GM21390 (cell line): ENCODE measurements at regions not wholly inside any gene's neighbourhood (a gene's known extent, or its start where the extent isn't known, plus 50 kb on each side); places are given as distances from the start of the nearest gene placed in this dataset.
"Not testable (repeated sequence)": the region's sequence is repeated elsewhere in the genome, so short reads cannot be mapped to it uniquely, and the experiment has no call there.

Experiments
- ATAC-seq: cut with Tn5 transposase; IDR thresholded peaks from one replicate; pipeline ENCODE4 v1.9.1; 2021; ENCODE audit not compliant: unreplicated experiment

DNA sequence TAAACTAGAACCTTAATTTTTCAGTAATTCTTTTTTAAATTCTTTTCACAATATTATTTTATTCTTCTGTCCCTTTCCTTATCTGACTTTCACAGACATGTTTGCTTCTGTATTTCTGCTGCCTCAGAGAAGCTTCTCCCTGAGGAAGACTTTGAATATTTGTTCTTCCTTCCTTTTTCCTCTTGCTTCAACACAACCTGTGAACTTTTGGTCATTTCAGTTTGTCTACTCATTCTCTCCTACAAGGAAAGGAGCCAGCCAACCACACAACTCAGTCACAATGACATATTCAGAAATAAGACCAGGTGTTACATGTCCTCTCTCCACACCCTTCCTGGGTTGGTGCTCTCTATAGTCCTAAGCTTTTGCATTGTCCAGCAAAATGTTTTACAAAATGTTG, 310.4 kb downstream of the TFAP2B start:
- ATAC-seq, result no peak

DNA sequence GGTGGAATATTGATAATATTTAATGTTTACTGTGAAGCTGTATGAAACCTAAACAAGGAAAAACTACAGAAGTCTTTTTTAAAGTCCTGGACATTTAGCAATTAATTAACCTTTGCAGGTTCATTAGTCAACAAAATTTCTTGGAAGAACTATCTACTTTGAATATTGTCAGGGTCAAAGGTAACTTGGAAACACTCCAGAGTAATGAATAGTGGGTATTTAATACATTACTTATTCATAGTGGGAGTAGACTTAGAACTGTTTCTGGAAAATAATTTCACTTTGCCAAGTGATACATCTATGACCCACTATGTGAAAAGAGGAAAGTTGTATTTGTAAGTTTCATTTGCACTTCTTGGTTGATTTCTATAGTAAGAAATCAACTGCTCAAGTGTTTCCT, 319.1 kb downstream of the TFAP2B start:
- no peak for ATAC-seq

DNA sequence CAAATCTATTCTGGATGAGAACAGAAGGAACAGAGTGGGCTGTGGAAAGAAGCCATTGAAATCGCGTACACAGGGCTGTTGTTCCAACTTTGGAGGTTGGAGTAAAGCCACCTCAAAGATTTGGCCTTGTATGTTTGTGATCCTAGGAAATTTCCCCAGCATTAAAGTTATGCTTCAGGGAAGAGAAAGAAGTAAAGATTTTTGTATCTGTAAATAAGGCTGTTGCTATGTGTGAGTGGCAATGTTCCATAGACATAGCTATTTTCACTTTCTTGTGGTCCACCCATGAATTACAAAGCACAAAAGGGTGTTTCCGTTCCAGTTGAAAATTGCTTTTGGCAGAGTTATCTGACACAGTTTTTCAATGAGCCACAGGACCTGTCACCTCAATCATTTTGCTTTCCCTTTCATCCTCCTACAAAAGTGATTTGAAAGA, 321.3 kb downstream of the TFAP2B start:
- no peak for ATAC-seq

DNA sequence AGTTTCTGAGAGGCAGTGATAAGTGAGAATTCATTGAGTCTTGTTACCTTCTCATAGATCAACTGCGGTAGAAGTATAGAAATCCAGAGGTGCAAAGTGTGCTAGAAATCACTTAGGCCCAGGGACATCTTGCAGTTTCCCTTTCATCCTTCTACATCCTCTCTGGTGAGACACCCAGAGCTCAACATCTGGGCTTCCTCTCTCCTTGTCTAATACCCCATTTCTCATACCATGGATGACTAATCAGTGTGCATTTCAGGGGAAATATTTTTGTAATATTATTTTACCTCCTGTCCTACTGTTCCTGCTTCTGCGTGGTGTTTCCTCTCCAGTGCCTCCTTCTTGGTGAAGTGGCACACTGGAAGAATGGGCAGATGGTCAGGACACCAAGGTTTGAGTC, 322.4 kb downstream of the TFAP2B start:
- no peak for ATAC-seq

DNA sequence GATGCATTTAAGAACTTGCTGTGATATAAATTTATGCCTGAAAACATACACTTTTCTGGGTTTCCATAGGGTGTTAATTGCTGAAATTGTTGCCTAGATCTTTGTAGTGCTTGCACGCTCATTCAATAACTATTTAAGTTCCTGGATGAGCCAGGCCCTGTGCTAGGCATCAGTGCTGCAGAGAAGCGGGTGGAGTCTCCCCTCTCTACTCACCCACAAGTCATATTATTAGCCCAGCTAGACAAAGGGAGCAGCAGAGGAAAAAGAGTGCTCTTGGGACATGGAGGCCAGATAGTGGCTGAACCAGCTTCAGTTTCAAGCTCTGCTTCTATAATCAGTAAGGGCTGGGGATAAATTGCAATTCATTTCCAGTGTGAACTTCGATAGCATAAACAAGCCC, 329.1 kb downstream of the TFAP2B start:
- no peak for ATAC-seq

DNA sequence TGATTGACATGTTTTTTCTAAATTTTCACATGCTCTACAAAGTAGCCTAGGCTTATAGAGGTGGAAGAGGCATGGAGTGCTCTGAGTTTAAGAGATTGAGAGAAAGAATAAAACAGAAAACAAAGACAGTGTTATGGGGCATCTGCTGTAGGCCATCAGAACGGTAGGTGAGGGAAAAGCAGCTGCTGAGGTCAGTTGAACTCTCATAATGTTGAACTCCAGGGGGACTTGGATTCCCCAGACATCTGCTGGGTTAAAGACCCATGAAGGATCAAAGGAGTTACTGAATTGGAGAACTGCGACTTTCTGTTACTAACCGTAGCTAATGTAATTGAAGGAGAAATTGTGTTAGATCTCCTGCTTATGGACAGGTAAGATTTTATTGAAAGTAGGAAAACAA, 333.9 kb downstream of the TFAP2B start:
- ATAC-seq, result no peak

DNA sequence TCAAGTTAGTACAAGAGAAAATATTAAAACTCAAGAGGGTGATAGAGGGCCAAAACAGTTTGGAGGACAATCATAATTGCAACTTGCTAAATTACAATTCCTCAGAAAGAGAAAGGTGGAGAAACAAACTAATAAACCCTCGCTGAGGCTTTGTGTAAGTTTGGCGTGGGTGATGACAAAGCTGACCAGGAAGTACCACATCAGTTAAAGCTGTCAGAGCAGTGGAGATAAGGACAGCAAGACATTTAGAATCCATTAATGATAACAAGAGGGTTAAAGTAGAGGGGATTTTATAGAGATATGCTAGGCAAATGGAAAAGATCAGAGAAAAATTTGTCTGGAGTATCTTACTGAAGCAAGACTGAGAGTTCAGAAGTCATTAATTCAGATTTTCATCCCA, 334.4 kb downstream of the TFAP2B start:
- ATAC-seq, result no peak

DNA sequence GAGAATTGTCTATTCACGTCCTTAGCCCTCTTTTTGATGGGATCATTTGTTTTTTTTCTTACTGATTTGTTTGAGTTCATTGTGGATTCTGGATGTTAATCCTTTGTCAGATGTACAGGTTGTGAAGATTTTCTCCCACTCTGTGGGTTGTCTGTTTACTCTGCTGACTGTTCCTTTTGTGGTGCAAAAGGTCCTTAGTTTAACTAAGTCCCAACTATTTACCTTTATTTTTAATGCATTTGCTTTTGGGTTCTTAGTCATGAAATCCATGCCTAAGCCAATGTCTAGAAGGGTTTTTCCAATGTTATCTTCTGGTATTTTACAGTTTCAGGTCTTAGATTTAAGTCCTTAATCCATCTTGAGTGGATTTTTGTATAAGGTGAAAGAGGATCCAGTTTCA, 336.3 kb downstream of the TFAP2B start:
- not testable (repeated sequence) for ATAC-seq

DNA sequence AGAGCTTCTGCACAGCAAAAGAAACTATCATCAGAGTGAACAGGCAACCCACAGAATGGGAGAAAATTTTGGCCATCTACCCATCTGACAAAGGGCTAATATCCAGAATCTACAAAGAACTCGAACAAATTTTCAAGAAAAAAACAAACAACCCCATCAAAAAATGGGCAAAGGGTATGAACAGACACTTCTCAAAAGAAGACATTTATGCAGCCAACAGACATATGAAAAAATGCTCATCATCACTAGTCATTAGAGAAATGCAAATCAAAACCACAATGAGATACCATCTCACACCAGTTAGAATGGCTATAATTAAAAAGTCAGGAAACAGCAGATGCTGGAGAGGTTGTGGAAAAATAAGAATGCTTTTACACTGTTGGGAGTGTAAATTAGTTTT, 340.6 kb downstream of the TFAP2B start:
- not testable (repeated sequence) for ATAC-seq

DNA sequence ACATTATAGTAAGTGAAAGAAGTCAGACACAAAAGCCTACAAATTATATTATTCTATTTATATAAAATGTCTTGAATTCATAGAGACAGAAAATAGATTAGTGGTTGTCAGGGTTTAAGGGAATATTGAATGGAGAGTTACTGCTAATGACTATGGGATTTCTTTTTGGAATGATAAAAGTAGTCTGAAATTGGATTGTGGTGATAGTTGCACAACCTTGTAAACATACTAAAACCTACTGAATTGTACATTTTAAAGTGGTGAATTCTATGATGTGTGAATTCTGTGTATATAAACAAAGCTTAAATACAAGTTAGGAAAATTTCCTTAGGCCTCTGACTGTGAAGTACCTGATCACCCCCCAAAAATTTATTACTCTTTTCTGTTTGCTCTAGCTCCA, 343.1 kb downstream of the TFAP2B start:
- ATAC-seq, result no peak

DNA sequence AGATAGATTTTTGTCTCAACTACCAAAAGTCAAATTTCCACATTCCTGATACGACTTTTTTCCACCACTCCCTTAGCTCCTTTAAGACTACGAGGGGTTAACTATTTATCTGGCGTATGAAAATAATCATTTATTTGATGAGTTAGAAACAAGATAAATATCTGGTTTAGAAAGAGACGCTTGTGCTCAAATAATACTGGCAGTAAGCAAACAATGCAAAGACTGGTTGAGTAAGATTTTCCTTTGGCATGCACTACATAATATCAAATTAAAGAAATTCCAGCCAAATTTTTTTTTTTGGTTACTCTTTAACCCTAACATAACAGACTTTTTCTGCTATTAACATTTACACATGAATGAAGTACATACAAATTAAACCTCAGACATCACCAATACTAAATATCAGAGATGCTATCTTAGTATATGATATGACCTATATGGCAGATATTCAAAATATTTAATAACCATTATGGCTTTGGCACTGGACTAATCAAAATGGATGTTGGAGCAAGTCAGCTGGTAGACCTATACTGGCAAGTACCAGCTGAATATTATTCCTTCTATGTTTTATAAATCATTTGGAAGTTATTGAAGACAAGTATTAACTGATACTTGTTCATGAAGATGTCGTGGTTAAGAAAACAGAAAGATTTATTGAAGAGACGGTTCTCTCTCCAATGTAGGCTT, 345.3 kb downstream of the TFAP2B start:
- ATAC-seq, result no peak

DNA sequence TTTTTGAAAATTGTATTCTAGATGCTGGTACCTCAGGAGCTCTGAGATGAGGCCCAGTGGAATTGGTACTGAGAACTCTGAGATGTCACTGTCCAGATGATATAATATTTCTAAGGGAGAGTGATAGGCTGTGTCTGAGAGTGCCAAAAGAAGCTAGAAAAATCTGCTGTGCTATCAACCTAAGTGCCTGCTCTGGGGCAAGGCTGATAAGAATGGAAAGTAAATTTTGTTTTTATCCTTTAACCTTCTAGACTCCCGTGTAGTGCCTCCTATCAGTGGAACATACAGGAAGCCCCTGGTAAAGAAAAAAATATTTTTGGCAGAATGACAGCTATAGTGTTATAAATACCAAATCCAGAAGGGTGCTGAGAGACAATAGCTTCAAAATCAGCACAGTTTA, 348.2 kb downstream of the TFAP2B start:
- ATAC-seq, result no peak

DNA sequence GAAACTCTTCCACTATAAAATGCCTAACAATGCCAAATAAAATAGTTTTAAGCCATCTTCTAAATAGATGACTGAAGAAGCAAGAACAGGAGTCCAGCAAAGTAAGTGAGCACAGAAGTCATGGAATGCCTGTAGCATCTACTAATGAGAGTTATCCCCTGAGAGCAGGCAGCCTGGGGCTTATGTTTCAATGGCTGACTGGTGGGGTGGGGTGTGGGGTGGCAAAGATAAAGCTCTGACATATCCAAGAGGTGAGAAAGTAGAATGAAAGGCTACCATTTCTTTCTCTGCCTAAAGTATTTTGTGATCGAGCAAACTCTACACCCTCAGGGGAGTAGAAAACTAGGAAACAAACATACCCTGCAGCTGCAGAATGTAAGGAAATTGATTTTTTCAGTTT, 348.8 kb downstream of the TFAP2B start:
- ATAC-seq, result no peak

DNA sequence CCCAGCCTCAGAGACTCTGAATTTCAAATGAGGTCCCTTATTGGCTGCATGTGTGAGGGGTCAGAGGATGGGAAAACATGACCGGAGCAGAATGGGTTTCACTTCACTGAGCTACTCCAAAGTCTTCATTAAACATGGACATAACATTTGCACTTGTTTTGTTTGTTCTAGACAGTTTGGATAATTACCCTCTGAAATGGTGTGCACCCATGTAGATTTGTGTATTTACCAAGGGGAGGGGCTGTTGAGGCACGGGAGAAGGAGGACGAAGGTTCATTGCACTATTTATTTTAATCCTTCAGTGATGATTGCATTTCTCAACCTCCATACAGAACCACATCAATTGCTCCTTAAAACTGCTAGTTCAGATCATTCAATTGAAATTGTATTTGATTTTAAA, 364.2 kb downstream of the TFAP2B start:
- ATAC-seq, result no peak

DNA sequence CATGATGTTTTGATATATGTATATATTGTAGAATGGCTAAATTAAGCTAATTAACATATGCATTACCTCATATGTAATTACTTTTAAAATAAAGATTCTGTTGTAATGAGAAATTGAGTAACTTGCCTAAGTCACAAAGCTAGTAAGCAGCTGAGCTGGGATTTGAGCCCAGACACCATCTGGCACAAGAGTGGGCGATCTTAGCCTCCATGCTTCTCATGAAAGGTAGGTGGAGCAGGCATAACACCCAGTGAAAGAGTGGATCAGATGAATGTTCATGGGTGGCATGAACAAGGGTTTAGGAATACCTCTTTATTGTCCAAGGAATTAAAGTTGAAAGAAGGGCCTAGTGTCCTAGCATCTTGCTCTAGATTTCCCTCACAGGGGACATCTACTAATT, 365.4 kb downstream of the TFAP2B start:
- ATAC-seq, result no peak

DNA sequence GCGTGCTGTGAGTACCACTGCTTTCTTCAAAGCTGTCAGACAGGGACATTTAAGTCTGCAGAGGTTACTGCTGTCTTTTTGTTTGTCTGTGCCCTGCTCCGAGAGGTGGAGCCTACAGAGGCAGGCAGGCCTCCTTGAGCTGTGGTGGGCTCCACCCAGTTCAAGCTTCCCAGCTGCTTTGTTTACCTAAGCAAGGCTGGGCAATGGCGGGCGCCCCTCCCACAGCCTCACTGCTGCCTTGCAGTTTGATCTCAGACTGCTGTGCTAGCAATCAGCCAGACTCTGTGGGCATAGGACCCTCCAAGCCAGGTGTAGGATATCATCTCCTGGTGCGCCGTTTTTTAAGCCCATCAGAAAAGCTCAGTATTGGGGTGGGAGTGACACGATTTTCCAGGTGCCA, 374.5 kb downstream of the TFAP2B start:
- not testable (repeated sequence) for ATAC-seq

DNA sequence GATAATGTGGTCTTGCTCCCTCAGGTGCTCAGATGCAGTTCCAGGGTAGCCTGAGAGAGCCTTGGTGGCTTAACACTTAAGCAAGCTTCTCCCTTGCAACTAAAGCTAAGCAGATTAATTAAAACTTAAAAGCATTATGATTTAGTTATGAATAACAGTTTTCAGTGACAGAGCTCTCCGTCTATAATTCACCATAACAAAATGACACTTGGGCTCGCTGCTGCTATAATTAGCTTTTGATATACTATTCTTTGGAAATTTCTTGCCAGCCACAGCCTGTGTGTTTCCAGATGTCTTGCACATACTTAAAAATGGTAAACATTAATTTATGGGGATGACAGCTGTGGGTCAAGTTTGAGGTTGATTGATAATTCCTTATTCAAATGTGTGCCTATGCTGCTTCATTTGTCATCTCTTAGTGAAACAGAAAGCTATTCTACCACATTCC, 380.5 kb downstream of the TFAP2B start:
- no peak for ATAC-seq

DNA sequence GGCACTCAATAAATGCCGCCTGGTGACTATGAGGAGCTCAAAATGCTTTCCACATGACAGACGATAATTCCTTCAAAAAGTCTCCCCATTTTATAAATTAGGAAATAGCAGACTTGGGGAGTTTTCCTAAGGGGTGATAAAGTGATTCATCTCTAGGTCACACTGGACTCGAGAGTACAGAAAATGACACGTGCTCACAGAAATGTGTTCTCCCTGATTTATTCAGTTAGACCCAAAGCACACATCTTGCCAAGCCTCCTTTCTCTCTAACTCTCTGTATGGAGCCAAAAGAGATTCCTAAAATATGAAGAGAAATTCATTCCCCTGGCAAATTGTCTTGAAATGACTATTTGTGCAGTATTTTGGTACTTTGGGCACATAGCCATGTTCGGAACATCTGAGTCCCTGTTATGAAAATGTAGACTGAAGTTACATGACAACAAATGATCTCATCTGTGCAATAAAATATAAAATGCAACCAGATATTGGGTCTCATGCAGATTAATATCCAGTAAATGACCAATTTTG, 381.1 kb downstream of the TFAP2B start:
- ATAC-seq, result no peak

DNA sequence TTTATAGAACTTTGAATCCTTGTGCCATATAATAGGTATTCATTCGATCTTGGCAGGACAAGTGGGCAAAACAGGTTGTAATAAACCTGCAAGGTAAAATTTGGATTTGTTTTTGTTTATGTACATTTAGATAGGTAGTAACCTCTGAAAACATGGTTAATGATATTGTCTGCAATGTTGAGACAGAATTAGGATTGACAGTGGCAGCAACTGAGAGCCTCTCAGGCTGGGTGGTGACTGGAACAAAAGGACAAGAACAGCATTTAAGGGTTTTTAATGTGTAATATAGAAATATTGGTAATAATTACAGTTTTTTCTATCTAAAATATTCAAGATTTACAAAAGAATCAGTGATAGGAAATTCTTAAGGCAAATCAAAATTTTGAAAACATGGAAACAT, 382.0 kb downstream of the TFAP2B start:
- ATAC-seq, result no peak

DNA sequence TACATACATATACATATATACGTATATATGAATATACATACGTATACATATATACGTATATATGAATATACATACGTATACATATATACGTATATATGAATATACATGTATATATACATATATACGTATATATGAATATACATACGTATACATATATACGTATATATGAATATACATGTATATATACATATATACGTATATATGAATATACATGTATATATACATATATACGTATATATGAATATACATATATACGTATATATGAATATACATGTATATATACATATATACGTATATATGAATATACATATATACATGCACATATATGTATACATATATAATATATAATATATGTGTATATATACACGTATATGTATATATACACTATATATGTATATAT, 384.0 kb downstream of the TFAP2B start:
- not testable (repeated sequence) for ATAC-seq

DNA sequence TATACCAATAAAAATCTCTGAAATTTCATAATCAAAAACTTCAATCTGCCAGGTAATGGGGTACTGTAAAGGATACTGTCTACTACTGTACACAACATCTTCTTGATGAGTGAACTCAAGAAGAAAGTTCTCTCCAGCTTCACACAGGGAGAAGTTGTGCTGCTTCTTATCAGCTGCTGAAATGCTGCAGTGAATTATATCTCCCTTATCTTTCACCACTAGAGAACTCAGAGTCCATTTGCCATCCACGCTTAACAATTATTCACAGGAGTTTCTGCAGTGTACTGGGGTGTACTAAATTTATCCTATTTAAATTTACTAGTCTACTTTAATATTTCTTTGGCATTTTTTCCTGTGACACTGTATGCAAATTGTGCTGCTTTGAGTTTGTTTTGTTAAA, 384.8 kb downstream of the TFAP2B start:
- ATAC-seq, result no peak

DNA sequence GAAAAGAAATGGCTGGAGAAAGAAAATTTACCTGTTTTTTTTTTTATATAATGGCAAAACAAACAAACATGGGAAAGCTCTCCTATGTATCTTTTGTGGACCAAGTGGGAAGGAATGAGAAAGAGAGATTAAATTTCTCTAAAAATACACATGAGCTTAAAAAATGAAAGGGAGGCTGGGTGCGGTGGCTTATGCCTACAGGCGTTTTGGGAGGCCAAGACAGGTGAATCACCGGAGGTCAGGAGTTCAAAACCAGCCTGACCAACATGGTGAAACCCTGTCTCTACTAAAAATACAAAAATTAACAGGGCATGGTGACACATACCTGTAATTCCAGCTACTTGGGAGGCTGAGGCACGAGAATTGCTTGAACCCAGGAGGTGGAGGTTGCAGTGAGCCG, 388.0 kb downstream of the TFAP2B start:
- not testable (repeated sequence) for ATAC-seq

DNA sequence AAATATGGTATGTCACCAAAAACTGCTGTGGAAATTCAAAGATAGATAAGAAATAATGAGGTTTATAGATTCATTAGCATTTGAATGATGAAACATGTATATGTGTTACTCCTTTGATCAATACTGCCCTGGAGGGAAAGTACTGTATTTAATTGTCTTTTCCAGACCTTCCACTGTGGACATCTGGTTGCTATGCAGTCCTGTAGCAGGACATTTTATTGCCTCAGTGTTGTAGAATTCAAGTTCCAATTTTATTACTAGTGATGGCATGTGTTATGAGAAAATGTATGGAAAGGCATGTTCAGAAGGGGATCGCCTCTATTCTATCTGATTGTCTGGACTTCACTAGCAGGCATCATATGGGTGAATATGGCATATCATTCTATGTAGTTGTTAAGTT, 391.0 kb downstream of the TFAP2B start:
- ATAC-seq, result no peak
